IPS-NIHi11 (cell line): ENCODE measurements at regions not wholly inside any gene's neighbourhood (a gene's known extent, or its start where the extent isn't known, plus 50 kb on each side); places are given as distances from the start of the nearest gene placed in this dataset.

Source experiments
- DNase-seq: peaks from one replicate; pipeline ENCODE4 v3.0.0; 2012; ENCODE audit warnings: mixed read lengths, low spot score

DNA sequence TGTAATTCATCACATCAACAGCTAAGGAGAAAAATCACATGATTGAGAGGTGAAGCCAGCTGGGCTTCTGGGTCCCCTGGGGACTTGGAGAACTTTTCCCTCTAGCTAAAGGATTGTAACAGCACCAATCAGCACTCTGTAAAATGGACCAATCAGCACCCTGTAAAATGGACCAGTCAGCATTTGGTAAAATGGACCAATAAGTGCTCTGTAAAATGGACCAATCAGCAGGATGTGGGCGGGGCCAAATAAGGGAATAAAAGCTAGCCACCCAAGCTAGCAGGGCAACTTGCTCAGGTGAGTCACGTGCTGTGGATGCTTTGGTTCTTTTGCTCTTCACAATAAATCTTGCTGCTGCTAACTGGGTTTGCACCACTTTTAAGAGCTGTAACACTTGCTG lies 1248.3 kb downstream of the PCDH18 start:
- DNase-seq = no peak

- DNase-seq = peak; percentile 21
These were observed 1250.4 kb downstream of the PCDH18 start for GRCh38 chr4:136281889-136282288.

DNA sequence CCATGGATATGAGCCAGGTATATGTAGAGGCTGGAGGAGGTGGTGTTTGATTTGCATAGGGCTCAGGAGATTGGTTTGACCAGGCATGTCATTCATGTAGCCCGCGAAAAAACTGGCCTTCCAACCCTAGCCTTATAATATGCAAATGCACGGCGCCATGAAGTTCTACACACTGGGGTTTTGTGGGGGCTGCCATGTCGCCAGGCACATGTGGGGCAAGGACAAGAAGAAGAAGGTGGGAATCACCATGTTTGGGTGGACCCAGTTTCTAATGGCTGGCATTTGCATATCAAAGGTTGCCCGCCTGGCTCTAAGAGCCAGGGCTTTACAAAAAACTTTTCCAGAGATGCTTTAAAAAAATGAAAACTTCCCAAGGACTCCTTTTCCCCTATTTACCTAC lies 1251.0 kb downstream of the PCDH18 start:
- no peak for DNase-seq

DNA sequence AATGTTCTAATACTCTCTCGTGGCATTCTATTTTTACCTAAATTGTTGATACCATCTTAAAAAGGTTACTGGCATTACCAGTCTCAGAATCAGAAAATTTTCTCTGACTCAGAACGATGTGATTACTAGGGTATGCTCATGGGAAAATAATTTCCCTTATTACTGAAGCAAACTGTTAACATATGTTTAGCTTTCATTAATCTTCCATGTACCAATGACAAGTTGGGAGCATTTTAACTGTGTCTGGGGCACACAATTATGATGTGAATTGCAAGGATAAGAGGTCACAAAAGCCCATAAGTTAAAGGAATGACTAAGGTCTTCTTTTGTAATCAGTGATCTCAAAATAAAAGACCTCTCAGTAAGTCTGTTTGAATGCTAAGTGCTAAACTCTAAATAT lies 1254.6 kb downstream of the PCDH18 start:
- no peak for DNase-seq

- no peak for DNase-seq
These were observed 1285.4 kb downstream of the PCDH18 start for GRCh38 chr4:136246876-136247275.

DNA sequence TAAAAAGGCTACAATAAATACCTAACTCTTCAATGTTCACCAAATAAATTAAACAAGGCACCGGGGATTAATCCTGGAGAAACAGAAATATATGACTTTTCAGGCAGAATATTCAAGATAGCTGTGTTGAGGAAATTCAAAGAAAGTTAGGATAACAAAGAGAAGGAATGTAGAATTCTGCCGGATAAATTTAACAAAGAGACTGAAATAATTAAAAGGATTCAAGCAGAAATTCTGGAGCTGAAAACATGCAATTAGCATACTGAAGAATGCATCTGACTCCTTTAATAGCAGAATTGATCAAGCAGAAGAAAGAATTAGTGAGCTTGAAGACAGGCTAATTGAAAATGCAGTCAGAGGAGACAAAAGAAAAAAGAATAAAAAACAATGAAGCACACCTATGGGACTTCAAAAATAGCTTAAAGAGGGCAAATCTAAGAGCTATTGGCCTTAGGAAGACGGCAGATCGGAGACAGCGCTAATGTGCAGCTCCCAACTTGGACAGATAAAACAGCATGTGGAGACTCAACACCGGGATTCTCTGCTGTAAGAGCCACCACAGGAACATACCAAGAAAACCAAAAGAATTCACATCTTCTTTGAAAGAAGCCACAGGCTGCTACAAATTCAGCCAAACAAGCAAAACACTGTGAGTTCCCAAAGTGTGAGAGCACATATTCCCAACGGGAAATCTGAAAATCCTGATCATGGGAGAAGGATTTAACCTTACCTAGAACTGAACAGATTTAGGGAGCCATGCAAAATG lies 1290.9 kb downstream of the PCDH18 start:
- DNase-seq = no peak

DNA sequence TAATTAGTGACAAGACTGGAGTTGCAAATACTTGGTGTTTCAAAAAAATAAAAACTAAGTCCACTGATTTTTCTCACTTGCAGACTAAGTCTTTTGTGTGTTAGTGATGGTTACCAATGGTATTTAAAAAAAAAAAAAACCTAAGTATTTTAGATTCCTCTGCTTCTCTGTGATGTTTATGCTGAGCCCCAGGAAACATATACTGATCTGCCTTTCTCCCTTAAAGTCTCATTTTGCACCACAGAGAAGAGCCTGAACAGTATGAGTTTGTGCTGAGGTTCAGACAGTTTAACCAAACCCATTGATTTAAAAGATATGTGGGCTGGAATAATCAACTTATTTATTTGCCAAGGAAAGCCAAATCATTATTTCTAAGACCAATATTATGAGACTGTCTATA lies 1305.0 kb downstream of the PCDH18 start:
- no peak for DNase-seq

- no peak for DNase-seq
These were observed 1312.6 kb downstream of the PCDH18 start for GRCh38 chr4:136219592-136220125.

DNA sequence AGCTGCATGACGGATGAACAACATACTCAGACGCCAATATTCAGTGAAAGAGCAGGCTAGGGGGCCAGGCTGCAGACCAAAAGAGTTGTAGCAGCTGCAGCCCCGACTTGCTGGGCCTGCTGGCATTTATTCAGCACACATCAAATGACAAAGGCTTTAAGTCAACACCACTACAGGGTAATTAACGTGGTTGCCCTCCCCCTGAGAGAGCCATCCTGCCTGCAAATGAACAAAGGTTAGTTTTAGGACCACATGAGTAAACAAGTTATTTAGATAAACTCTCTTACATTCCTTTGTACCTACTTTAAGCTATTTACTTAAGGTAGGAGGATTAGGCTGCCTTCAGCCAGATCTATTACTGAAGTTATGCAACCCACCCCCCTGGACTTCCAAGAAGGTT lies 1329.1 kb downstream of the PCDH18 start:
- DNase-seq = no peak

DNA sequence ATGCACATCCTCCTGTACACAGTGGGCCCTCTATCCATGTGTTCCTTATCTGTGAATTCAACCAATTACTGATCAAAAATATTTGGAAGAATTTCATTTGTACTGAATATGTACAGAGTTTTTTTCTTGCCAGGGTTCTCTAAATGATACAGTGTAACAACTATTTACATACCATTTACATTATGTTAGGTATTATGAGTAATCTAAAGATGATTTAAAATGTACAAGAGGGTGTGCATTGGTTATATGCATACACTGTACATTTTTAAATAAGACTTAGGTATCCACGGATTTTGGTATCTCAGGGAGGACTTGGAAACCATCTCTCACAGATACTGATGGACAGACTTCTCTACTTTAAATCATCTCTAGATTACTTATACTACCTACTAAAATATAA lies 1333.9 kb downstream of the PCDH18 start:
- no peak for DNase-seq

DNA sequence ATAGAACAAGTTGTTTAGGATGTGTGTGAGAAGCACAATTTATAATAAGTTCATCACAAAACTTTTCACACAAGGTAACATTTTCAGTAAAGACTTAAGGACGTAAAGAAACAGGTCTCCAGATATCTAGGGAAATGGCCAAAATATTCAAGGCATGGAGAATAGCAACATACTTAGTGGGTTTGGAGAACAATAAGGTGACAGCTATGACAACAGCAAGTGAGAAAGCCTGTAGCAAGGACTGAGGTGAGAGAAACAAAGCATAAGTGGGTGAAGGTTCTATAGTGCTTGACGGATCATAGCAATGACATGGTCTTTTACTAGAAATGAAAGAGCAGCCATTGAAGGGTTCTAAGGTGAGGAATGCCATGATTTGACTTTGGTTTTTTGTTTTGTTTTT lies 1337.3 kb downstream of the PCDH18 start:
- DNase-seq = no peak

- DNase-seq = no peak
These were observed 1345.6 kb downstream of the PCDH18 start for GRCh38 chr4:136186650-136187049.

DNA sequence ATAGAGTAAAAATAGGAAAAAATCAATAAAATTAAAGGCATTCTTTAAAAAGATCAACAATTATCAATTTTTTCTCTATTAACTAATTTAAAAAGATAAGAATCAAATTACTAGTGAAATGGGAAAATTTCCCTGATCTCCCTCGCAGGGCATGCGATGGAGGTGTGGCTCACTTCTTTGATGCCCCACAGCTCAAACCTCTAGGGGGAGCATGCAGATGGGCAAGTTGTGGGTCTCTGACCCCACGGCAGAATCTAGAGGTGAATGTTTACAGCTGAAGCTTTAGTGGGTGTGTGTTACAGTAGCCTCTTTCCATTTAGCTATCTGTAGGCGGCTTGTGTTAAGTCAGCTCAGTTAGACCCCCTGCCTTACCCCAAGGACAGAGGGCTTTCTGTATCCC lies 1348.8 kb downstream of the PCDH18 start:
- no peak for DNase-seq

- DNase-seq = no peak
These were observed 1375.3 kb downstream of the PCDH18 start for GRCh38 chr4:136156947-136157346.

- no peak for DNase-seq
These were observed 1382.2 kb downstream of the PCDH18 start for GRCh38 chr4:136150046-136150445.

DNA sequence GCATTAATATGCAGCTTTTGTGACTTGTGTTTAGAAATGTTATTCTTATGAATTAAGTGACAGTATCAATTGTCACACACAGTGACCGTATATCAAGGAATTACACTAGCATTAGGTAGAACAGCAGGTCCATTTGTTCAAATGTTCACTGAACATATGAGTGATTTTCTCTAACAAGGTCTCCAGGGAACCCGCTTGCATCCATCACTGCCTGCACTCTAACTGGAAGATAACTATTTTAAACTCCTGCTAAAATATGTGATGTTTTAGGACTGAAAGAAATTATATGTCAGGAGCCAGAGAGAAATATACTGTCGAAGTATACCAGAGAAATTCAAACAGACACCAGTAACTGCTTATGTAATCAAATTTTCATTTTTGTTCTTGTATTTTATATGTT lies 1395.7 kb downstream of the PCDH18 start:
- DNase-seq = no peak

DNA sequence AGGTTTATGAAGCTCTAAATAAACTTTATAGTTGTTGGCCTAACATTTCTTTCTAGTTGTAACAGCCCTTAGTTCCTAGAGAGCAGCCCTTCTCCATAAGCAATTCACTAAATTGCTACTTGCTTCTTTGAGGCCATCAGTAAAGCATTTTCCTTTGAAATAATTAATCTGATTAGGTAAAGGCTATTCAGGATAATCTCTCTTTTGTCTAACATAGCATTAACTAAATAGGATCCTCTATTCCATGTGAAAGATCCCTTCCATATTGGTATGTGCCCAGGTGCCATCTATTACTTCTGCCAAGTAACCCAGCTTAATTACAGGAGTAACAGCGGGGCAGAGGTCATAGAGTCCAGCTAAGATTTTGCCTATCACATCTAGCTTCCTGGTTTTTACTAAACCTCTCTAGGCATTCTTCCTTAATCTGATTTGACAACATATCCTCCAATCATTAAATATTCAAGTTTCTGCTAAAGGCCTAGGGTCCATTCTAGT lies 1408.0 kb downstream of the PCDH18 start:
- DNase-seq = no peak

DNA sequence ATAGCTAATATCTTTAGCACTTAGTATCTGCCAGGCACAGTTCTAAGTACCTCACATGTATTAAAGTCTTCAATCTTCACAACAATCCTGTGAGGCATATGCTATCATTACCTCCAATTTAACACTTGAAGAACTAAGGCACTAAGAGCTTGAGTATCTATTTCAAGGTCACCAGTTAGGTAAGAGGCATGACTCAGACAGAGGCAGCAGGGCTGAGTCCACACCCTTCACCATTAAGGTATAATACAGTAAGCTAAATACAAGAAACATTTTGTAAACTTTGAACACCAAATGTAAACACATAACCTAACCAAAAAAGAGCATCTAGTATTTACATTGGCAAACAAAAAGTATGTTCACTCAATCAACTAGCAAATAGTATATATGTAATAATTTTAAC lies 1410.9 kb downstream of the PCDH18 start:
- DNase-seq = no peak

DNA sequence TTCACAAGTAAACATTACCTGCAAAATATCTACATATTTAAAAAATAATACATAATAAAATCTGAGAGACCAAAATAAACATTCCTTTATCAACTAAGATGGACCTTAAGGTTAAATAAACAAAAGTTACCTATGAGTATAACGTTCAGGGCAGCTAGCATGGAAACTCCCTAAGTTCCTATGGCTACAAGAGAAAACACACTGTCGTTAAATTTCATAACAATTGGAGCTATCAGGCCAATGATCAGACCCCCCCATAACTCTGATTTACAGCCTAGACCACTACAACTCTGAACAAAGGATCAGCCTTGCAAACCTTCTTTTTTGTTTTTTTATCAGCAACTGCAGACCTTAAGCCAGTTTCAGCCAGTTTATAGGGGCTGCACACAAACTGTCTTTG lies 1418.4 kb downstream of the PCDH18 start:
- DNase-seq = no peak

DNA sequence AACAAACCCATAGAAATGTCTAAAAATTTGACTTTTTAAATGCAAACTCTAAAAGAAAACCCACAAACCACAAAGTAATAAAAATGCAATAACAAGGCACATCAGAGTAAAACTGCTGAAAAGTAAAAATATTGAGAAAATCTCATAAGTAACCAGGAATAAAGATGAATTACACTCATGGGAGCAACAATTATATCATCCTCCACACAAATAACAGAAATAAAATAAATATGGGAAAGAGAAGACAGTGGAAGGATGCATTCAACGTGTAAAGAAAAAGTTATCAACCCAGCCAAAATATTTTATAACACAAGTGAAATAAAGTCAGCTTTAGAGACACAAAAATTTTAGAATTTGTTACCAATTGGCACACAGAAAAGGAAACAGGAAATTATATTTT lies 1420.2 kb downstream of the PCDH18 start:
- DNase-seq = no peak

GRCh38 chr4:136106753-136107152 lies 1425.5 kb downstream of the PCDH18 start:
- DNase-seq = no peak

DNA sequence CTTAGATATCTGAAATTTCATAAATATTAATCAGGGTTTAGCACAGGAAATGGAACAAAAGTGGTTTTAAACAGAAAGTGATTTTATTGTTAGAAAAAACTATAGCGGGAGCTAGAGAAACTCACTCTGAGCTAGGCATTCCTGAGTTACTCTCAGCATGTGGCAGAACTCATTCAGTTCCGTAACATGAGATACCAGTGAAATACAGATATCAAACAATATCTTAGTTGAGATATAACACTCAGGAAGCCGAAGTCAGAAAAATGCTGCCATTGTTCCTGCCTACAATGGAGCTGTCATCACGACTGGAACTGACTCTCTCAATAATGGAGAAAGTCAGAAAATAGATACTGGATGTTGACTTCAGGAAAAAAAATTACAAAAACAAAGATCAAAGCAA lies 1428.7 kb downstream of the PCDH18 start:
- DNase-seq = no peak

DNA sequence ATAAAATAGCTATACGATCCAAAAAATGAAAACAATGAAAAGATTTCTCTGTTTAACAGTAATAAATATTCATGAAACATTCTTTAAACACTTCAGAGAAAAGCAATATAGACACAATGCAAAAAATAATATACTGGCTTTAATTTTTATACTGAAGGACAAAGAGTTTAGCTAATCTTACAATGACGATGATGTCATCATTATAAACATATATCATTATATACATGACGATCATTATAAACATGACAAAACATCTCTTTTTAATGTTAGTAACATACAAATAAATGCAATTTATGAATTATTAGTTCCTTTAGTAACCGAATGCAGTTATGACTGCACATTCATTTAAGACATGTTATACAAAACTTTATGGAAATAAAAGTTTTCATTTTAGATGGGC lies 1434.6 kb downstream of the PCDH18 start:
- no peak for DNase-seq
